H1 (cell line): ENCODE measurements at regions not wholly inside any gene's neighbourhood (a gene's known extent, or its start where the extent isn't known, plus 50 kb on each side); places are given as distances from the start of the nearest gene placed in this dataset.

Experiments
- CTCF ChIA-PET: fragments of 300-600 bp; sonication (Branson Sonifier 250); formaldehyde crosslinking; loops from one replicate; lab custom pipeline; 2021; ENCODE audit not compliant: partially characterized antibody; lab: Charles Lee
- POLR2A ChIA-PET: fragments of 300-600 bp; sonication (Branson Sonifier 250); formaldehyde crosslinking; loops from one replicate; lab custom pipeline; 2021; ENCODE audit warnings: inconsistent platforms; ENCODE audit not compliant: partially characterized antibody; lab: Charles Lee
- DNase-seq, 2 experiments: peaks; one replicate each; pipeline versions ENCODE4 v3.0.0 to v3.0.0-alpha.2; 2010 to 2022; ENCODE audit warnings: low spot score in 2 of 2, low read depth in 1 of 2, mixed read lengths in 1 of 2
- FAIRE-seq: peaks from 2 replicates; lab custom pipeline; 2011; peaks lifted over from hg19 to GRCh38; lab: Jason Lieb, UNC
- H2AFZ ChIP-seq: 2 replicates; pipeline ENCODE4 v1.8.1; 2012; ENCODE audit warnings: low read length, inconsistent platforms
- H2AK5ac ChIP-seq: 2 replicates; pipeline ENCODE4 v1.6.1; 2013; ENCODE audit warnings: low read depth, low read length
- H2BK120ac ChIP-seq: replicated peaks from 2 replicates; pipeline ENCODE3; 2013; ENCODE audit warnings: low read depth, low read length, inconsistent platforms
- H2BK12ac ChIP-seq: 2 replicates; pipeline ENCODE4 v1.6.1; 2013; ENCODE audit warnings: low read depth, low read length
- H2BK15ac ChIP-seq: 2 replicates; pipeline ENCODE4 v1.6.1; 2013; ENCODE audit warnings: low read length
- H2BK20ac ChIP-seq: 2 replicates; pipeline ENCODE4 v1.6.1; 2013; ENCODE audit warnings: low read length
- H2BK5ac ChIP-seq: 2 replicates; pipeline ENCODE4 v1.6.1; 2013; ENCODE audit warnings: low read depth, low read length
- H3K14ac ChIP-seq: 2 replicates; pipeline ENCODE4 v1.6.1; 2013; ENCODE audit warnings: inconsistent platforms; ENCODE audit not compliant: insufficient read length
- H3K18ac ChIP-seq: 2 replicates; pipeline ENCODE4 v1.6.1; 2013; ENCODE audit warnings: low read length; ENCODE audit errors: extremely low read depth
- H3K23ac ChIP-seq: 2 replicates; pipeline ENCODE4 v1.6.1; 2013; ENCODE audit warnings: inconsistent platforms; ENCODE audit not compliant: insufficient read length
- H3K23me2 ChIP-seq: 2 replicates; pipeline ENCODE4 v1.6.1; 2013; ENCODE audit warnings: low read depth, low read length
- H3K27ac ChIP-seq: 2 replicates; pipeline ENCODE4 v1.6.1; 2011; ENCODE audit warnings: low read depth, low read length, inconsistent platforms
- H3K27me3 ChIP-seq, 4 experiments: replicated peaks in 1 of 4; 1 replicate in 1 of 4; 2 replicates in 3 of 4; pipeline versions ENCODE4 v1.6.1 to v1.8.1; 2011 to 2013; ENCODE audit warnings: low read length in 3 of 4, mild to moderate bottlenecking in 3 of 4, inconsistent platforms in 2 of 4, mixed read lengths in 2 of 4, moderate library complexity in 1 of 4; ENCODE audit not compliant: control insufficient read depth in 3 of 4, insufficient read depth in 3 of 4; ENCODE audit errors: extremely low read depth in 1 of 4
- H3K36me3 ChIP-seq, 4 experiments: 2 replicates each; pipeline versions ENCODE4 v1.6.1 to v1.8.1; 2011 to 2013; ENCODE audit warnings: mild to moderate bottlenecking in 4 of 4, low read length in 3 of 4, moderate library complexity in 2 of 4, control low read depth in 1 of 4, inconsistent platforms in 1 of 4; ENCODE audit not compliant: insufficient read depth in 4 of 4, control insufficient read depth in 2 of 4
- H3K4ac ChIP-seq: replicated peaks from 2 replicates; pipeline ENCODE3; 2013; ENCODE audit warnings: low read length, low read depth, mixed read lengths, inconsistent platforms; ENCODE audit not compliant: insufficient read length
- H3K4me1 ChIP-seq, 4 experiments: replicated peaks in 1 of 4; 1 replicate in 1 of 4; 2 replicates in 3 of 4; pipeline versions ENCODE4 v1.6.1 to v1.8.1; 2011 to 2013; ENCODE audit warnings: low read length in 3 of 4, inconsistent platforms in 2 of 4, mixed read lengths in 1 of 4; ENCODE audit not compliant: insufficient read depth in 4 of 4, control insufficient read depth in 3 of 4
- H3K4me2 ChIP-seq, 2 experiments: 2 replicates each; pipeline versions ENCODE4 v1.6.1 to v1.8.1; 2011 to 2013; ENCODE audit warnings: low read depth in 2 of 2, low read length in 2 of 2, control low read depth in 1 of 2, inconsistent platforms in 1 of 2, mild to moderate bottlenecking in 1 of 2; ENCODE audit not compliant: insufficient read depth in 1 of 2
- H3K4me3 ChIP-seq, 4 experiments: fragments of 200-600, 300-600 bp in 1 of 4; sonication (generic), shearing (Covaris generic), sonication (Bioruptor Twin) in 1 of 4; 2 replicates each; pipeline versions ENCODE4 v1.5.1 to v1.8.1; 2011 to 2016; ENCODE audit warnings: low read length in 4 of 4, low read depth in 3 of 4, control low read depth in 2 of 4, inconsistent platforms in 2 of 4, mild to moderate bottlenecking in 2 of 4, mixed read lengths in 1 of 4, moderate library complexity in 1 of 4; ENCODE audit not compliant: insufficient read depth in 2 of 4; ENCODE audit errors: extremely low read depth in 1 of 4
- H3K56ac ChIP-seq: replicated peaks from 2 replicates; pipeline ENCODE3; 2013; ENCODE audit warnings: low read depth, mild to moderate bottlenecking, mixed read lengths, low read length, inconsistent platforms; ENCODE audit not compliant: insufficient read length
- H3K79me1 ChIP-seq: 2 replicates; pipeline ENCODE4 v1.6.1; 2013; ENCODE audit warnings: low read depth, low read length, control low read depth
- H3K79me2 ChIP-seq, 2 experiments: 2 replicates each; pipeline versions ENCODE4 v1.6.1 to v1.8.1; 2012 to 2013; ENCODE audit warnings: low read length in 2 of 2, mild to moderate bottlenecking in 2 of 2, inconsistent platforms in 1 of 2; ENCODE audit not compliant: insufficient read depth in 2 of 2, control insufficient read depth in 1 of 2
- H3K9ac ChIP-seq, 4 experiments: replicated peaks in 1 of 4; 1 replicate in 1 of 4; 2 replicates in 3 of 4; pipeline versions ENCODE4 v1.6.1 to v1.8.1; 2011 to 2013; ENCODE audit warnings: low read depth in 3 of 4, low read length in 3 of 4, control low read depth in 2 of 4, mild to moderate bottlenecking in 2 of 4, moderate library complexity in 2 of 4, inconsistent platforms in 1 of 4; ENCODE audit errors: extremely low read depth in 1 of 4
- H3K9me3 ChIP-seq, 2 experiments: 2 replicates each; pipeline versions ENCODE4 v1.6.1 to v1.8.1; 2012 to 2013; ENCODE audit warnings: mild to moderate bottlenecking in 2 of 2, moderate library complexity in 2 of 2, control low read depth in 1 of 2, inconsistent platforms in 1 of 2, low read depth in 1 of 2, low read length in 1 of 2, mixed read lengths in 1 of 2; ENCODE audit not compliant: insufficient read depth in 2 of 2
- H4K20me1 ChIP-seq, 2 experiments: replicated peaks in 1 of 2; 2 replicates each; pipeline versions ENCODE3 to v1.8.1; 2011 to 2013; ENCODE audit warnings: inconsistent platforms in 2 of 2, low read length in 2 of 2, mild to moderate bottlenecking in 1 of 2; ENCODE audit not compliant: insufficient read depth in 2 of 2, control insufficient read depth in 1 of 2
- H4K5ac ChIP-seq: 2 replicates; pipeline ENCODE4 v1.6.1; 2013; ENCODE audit warnings: low read length, low read depth, mixed read lengths, inconsistent platforms; ENCODE audit not compliant: insufficient read length
- H4K8ac ChIP-seq: 2 replicates; pipeline ENCODE4 v1.8.0; 2013; ENCODE audit warnings: mild to moderate bottlenecking, moderate library complexity, low read length, inconsistent platforms; ENCODE audit not compliant: insufficient read depth; ENCODE audit errors: extremely low read depth
- H4K91ac ChIP-seq: replicated peaks from 2 replicates; pipeline ENCODE3; 2013; ENCODE audit warnings: low read length, mixed read lengths, inconsistent platforms; ENCODE audit not compliant: insufficient read length
- CHD7 ChIP-seq: fragments of 300-600 bp; sonication (generic); IDR thresholded peaks from 2 replicates; pipeline ENCODE4 v1.7.1; 2012; ENCODE audit warnings: low read length, moderate library complexity, mild to moderate bottlenecking, inconsistent platforms; ENCODE audit not compliant: insufficient replicate concordance
- WGBS, 2 experiments: shearing (Covaris generic) in 1 of 2; methylation state at CpG; one replicate each; pipeline versions ENCODE4 v1.1.6 to v1.1.7; 2013 to 2015; ENCODE audit warnings: low lambda C conversion rate in 2 of 2, mixed read lengths in 2 of 2, inconsistent platforms in 1 of 2, low coverage in 1 of 2, missing lambda C conversion rate in 1 of 2; ENCODE audit not compliant: insufficient replicate concordance in 2 of 2, insufficient coverage in 1 of 2, insufficient read length in 1 of 2; ENCODE audit errors: extremely low coverage in 1 of 2, missing lambda C conversion rate in 1 of 2; 5-methylcytosine and 5-hydroxymethylcytosine counted together

DNA sequence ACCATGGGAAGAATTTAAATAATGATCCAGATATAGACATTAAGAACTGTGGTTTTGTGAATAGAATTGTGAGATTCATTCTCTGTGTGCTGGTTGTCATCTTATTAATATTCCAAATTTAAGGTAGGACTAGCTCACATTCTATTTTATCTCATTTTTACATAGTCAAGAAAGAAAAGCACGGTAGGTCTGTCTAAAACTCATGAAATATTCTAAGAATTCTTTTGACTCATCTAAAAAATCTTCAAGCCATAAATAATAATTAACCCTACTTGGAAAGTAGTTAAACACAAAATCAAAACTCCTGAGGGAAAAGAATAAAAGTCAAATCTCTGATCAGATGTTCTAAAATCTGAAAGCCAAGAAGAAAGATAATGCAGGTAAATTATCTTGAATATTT lies 388.8 kb upstream of the CHAC2 start:
- Histone ChIP-seq H4K5ac (no peak overlapping the region), H2AFZ (no peak overlapping the region), H3K4ac (no peak overlapping the region), H3K4me2 (no peak overlapping the region), H2BK5ac (no peak overlapping the region), H2BK120ac (no peak overlapping the region), H3K14ac (no peak overlapping the region), H3K79me2 (no peaks in the 10 kb centered on the region), H3K4me3 (no peak overlapping the region), H3K23me2 (no peaks in the 10 kb centered on the region), H3K27ac (no peak overlapping the region), H3K79me1 (no peaks in the 10 kb centered on the region), H4K91ac (no peak overlapping the region), H3K9me3 (no peaks in the 10 kb centered on the region), H2BK20ac (no peak overlapping the region), H4K8ac (no peak overlapping the region), H3K23ac (no peak overlapping the region), H2BK15ac (no peak overlapping the region), H3K56ac (no peak overlapping the region), H2AK5ac (no peak overlapping the region), H3K36me3 (no peaks in the 10 kb centered on the region), H3K4me1 (no peaks in the 10 kb centered on the region), H4K20me1 (no peaks in the 10 kb centered on the region), H3K9ac (no peak overlapping the region), H3K27me3 (no peaks in the 10 kb centered on the region), H2BK12ac (no peak overlapping the region), H3K18ac (no peak overlapping the region)
- WGBS, 2 experiments, result 86% methylated on average over 1 of the region's 1 CpG; no CpG with 5 or more reads in 1 of the 2 experiments
- POLR2A ChIA-PET, result no interaction called here
- CTCF ChIA-PET, result no interaction called here
- no peak for DNase-seq
- FAIRE-seq, result no peak
- TF ChIP-seq CHD7, result no peak
